ENCODE measurements at regions not wholly inside any gene's neighbourhood (a gene's known extent, or its start where the extent isn't known, plus 50 kb on each side); places are given as distances from the start of the nearest gene placed in this dataset.

DNA sequence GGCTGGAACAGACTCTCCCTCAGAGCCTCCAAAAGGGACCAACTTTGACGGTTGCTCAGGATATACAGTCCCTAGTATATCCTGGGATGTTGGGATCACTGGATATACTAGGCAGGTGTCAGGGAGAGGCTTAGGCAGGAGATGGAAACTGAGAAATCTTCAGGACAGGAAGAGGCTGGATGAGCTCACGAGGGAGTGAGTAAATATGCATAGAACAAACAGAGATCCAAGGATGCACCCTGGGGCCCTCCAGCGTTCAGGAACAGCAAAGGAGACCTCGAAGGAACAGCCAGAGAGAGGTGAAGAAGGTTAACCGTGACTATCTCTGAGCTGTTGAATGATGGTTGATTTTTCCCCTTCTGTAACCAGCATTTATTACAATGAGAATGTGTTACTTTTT, 191.3 kb downstream of the BMP7 start:
- Mint-ChIP-seq H3K27me3 (peaks cover 24% of the 10 kb centered on the region), H3K27ac (no peak overlapping the region), H3K4me3 (no peak overlapping the region), H3K9me3 (peaks cover 29% of the 10 kb centered on the region), H3K36me3 (ENCODE audit: low read depth) (no peaks in the 10 kb centered on the region), H3K4me1 (peaks cover 1% of the 10 kb centered on the region)
- ATAC-seq (no peak), DNase-seq (no peak)

DNA sequence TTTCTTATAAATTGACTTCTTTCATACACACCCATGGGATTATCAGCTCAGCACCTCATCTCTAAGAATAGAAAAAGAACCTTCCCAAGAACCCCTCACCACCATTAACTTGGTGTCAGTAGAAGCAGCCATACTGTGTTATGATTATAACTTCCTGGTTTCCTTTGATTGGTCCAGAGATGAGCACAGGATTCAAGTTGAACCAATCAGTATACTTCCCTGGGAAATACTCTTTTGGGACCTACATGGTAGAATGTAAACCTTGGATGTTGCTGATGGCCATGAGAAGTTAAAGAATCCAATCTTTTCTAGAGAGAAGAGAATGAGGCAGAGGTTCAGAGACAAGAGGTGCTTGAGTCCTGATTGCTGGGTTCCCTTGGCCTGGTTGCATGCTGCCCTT, 190.8 kb downstream of the BMP7 start:
- H3K4me1 Mint-ChIP-seq, result peaks cover 1% of the 10 kb centered on the region
- no peak for DNase-seq
- no peak overlapping the region for H3K27ac Mint-ChIP-seq
- H3K36me3 Mint-ChIP-seq (ENCODE audit: low read depth), result no peaks in the 10 kb centered on the region
- peaks cover 29% of the 10 kb centered on the region for H3K9me3 Mint-ChIP-seq
- ATAC-seq, result no peak
- peaks cover 24% of the 10 kb centered on the region for H3K27me3 Mint-ChIP-seq
- H3K4me3 Mint-ChIP-seq, result no peak overlapping the region

DNA sequence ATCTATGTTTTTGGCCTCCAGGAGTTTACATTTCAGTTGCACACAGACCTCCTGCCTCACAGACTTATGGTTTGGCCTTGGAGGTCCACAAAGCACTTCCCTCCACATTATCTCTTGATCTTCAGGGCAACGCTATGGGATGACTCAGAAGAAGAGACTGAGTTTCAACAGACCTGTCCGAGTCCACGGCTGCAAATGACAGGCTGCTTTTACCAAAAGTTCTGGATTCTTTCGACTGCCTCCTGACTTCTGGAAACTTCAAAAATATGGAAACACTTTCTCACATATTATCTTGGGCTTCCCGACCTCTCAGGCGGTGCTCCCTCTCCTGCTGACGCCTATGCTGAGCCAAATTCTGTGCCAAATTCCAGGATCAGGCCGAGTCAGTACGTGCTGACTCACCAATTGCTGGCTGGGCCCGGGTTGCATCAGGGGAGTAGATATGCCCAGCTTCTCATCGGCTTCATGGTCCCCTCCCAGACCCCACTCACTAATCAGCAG, 190.2 kb downstream of the BMP7 start:
- H3K27me3 Mint-ChIP-seq, result peaks cover 19% of the 10 kb centered on the region
- H3K4me3 Mint-ChIP-seq, result no peak overlapping the region
- H3K36me3 Mint-ChIP-seq (ENCODE audit: low read depth), result no peaks in the 10 kb centered on the region
- no peak for ATAC-seq
- no peak for DNase-seq
- H3K27ac Mint-ChIP-seq, result no peak overlapping the region
- H3K9me3 Mint-ChIP-seq, result peaks cover 29% of the 10 kb centered on the region
- peaks cover 1% of the 10 kb centered on the region for H3K4me1 Mint-ChIP-seq

DNA sequence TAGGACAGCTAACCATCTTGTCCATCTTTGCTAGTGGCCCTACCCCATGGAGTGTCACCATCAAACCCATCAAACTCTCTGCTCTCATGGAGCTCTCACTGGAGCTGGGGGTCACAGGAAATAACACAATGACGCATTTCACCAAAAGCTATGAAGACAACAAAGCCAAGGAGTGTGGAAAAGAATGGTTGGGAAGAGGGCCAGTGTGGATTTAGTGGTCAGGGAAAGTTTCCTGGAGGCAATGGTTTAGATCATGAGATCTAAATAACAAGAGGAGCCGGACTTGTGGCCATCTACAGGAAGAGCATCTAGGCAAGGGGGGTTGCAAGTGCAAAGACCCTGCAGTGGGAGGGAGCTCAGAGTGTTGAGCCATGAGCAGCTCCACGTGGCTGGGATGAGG, 189.5 kb downstream of the BMP7 start:
- no peak for DNase-seq
- no peaks in the 10 kb centered on the region for H3K36me3 Mint-ChIP-seq (ENCODE audit: low read depth)
- H3K9me3 Mint-ChIP-seq, result peaks cover 29% of the 10 kb centered on the region
- peaks cover 12% of the 10 kb centered on the region for H3K27me3 Mint-ChIP-seq
- ATAC-seq, result no peak
- H3K27ac Mint-ChIP-seq, result no peak overlapping the region
- H3K4me3 Mint-ChIP-seq, result no peak overlapping the region
- no peaks in the 10 kb centered on the region for H3K4me1 Mint-ChIP-seq

DNA sequence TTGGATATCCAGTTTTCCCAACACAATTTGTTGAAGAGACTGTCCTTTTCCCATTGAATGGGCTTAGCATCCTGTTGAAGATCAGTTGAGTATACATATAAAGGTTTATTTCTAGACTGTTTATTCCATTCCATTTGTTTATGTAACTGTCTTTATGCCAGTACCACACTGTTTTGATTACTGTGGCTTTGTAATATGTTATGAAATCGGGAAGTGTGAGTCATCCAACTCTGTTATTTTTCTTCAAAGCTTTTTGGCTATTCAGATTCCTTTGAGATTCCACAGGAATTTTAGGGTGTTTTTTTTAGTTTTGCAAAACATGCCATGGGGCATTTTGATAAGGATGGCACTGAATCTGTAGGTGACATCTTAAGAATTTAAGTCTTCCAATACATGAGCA, 188.3 kb downstream of the BMP7 start:
- Mint-ChIP-seq H3K27me3 (peaks cover 2% of the 10 kb centered on the region), H3K4me3 (no peak overlapping the region), H3K9me3 (peaks cover 29% of the 10 kb centered on the region), H3K36me3 (ENCODE audit: low read depth) (no peaks in the 10 kb centered on the region), H3K4me1 (no peaks in the 10 kb centered on the region), H3K27ac (no peak overlapping the region)
- no peak for ATAC-seq
- DNase-seq, result no peak

DNA sequence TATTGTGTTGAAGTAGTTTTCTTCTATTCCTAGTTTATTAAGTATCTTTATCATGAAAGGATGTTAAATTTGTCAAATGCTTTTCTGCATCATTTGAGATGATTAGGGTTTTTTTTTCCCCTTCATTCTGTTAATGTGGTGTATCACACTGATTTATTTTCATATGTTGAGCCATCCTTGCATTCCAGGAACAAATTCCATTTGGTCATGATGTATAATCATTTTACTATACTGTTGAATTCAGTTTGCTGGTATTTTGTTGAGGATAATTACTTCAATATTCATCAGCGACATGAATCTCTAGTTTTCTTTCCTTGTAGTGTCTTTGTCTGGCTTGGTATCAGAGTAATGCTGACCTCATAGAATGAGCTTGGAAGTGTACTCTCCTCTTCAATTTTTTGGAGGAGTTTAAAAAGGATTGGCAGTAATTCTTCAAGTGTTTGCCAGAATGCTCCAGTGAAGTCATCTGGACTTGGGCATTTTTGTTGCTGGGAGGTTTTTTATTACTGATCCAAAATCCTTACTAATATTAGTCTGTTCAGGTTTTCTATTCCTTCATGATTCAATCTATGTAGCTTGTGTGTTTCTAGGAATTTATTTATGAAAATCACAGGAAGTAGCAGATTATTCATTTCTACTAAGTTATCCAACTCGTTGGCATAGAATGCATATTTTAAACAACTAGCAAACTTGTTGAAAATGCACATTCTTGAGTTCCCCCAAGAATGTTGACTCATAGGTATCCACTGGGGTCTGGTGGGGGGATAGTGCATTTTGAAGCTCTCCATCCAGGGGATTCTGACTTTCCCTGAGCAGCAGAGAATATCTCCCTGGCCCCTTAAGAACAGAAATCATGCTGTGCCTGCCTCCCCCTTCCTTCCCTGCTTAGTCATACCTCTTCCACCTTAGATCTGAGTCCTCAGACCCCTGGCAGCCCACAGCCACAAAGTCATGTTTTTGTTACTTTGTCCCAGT, 187.1 kb downstream of the BMP7 start:
- no peak for ATAC-seq
- no peaks in the 10 kb centered on the region for H3K36me3 Mint-ChIP-seq (ENCODE audit: low read depth)
- no peaks in the 10 kb centered on the region for H3K4me1 Mint-ChIP-seq
- peaks cover 29% of the 10 kb centered on the region for H3K9me3 Mint-ChIP-seq
- H3K4me3 Mint-ChIP-seq, result no peak overlapping the region
- H3K27me3 Mint-ChIP-seq, result peaks cover 2% of the 10 kb centered on the region
- DNase-seq, result no peak
- H3K27ac Mint-ChIP-seq, result no peak overlapping the region

DNA sequence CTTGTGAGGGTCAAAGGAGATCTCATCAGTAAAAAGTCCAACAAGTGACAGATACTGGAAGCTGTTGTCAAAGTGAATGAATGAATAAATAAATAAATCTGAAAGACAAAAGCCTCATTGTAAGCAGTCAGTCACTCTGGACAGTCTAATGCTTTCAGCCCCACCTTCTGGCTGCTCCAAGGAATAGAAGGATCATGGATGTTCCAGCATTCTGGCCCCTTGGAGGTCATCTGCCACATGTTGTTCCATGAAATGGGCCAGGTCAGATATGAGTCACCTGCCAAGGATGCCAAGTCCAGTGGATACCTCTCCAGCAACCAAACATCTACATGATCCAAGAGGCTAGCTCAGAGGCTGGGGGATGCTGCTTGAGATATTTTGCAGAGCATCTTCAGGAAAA, 185.6 kb downstream of the BMP7 start:
- Mint-ChIP-seq H3K36me3 (ENCODE audit: low read depth) (no peaks in the 10 kb centered on the region), H3K9me3 (peaks cover 29% of the 10 kb centered on the region), H3K4me3 (no peak overlapping the region), H3K4me1 (no peaks in the 10 kb centered on the region), H3K27ac (no peak overlapping the region), H3K27me3 (peaks cover 2% of the 10 kb centered on the region)
- ATAC-seq (no peak), DNase-seq (no peak)

DNA sequence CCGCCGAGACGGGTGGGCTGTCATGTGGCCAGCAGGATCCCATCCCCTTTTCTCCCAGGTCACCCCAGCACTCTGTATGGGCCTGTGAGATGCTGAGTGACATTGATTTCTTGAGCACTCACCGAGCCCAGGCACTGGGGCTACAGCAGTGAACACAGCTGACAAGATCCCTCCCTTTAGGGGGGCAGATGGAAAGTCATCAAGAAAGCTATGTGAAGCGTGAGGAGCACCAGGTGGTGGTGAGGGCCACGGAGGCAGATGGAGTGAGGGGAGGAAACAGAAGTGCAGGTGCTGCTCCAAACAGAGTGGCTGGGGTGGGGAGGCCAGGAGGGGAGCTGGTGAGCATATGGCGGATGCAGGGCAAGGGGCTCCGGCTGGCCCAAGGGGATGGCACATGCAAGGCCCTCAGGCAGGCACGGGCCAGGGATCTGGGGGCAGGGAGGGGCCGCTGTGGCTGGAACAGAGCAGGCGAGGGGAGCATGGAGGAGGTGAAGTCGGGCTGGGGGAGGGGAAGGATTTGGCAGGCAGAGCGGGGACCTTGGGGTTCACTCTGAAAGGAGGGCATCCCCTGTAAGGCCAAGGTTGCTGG, 184.0 kb downstream of the BMP7 start:
- Mint-ChIP-seq H3K4me3 (no peak overlapping the region), H3K9me3 (peaks cover 24% of the 10 kb centered on the region), H3K27me3 (peaks cover 5% of the 10 kb centered on the region), H3K4me1 (no peaks in the 10 kb centered on the region), H3K36me3 (ENCODE audit: low read depth) (no peaks in the 10 kb centered on the region), H3K27ac (no peak overlapping the region)
- ATAC-seq (no peak), DNase-seq (no peak)

DNA sequence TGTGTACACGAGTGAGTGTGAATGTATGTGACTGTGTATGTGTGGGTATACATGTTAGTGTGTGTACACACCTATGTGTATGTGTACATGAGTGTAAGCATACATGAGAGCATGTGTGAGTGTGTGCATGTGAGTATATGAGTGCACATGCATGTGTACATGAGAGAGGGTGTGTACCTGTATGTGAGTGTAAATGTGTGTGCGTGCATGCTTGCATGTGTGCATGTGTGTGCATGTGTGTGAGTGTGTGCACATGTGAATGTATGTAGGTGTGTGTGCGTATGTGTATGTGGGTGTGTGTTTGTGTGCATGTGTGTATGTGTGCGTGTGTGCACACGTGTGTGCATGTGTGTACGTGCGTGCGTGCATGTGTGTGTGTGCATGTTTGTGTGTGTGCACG, 183.4 kb downstream of the BMP7 start:
- Mint-ChIP-seq H3K36me3 (ENCODE audit: low read depth) (no peaks in the 10 kb centered on the region), H3K4me3 (no peak overlapping the region), H3K27ac (no peak overlapping the region), H3K4me1 (no peaks in the 10 kb centered on the region), H3K9me3 (peaks cover 18% of the 10 kb centered on the region), H3K27me3 (peaks cover 7% of the 10 kb centered on the region)
- ATAC-seq, result no peak
- no peak for DNase-seq

DNA sequence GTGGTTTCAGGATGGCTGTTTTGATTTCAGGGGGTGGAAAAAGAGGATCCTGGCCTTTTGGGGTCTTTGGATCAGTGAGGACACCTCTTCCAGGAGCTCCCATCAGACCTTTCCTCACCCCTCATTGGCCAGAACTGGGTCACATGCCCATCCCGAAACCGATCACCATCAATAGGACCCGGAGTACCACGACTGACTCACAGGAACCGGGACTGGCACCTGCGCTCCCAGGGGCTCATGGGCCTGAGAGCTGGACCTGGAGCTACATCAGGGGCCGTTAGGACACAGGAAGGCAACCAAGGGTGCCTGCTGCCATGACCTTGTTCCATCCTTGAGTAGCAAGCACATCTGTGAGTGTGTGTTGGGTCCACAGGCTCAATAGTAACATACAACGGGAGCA, 180.4 kb downstream of the BMP7 start:
- DNase-seq, result no peak

DNA sequence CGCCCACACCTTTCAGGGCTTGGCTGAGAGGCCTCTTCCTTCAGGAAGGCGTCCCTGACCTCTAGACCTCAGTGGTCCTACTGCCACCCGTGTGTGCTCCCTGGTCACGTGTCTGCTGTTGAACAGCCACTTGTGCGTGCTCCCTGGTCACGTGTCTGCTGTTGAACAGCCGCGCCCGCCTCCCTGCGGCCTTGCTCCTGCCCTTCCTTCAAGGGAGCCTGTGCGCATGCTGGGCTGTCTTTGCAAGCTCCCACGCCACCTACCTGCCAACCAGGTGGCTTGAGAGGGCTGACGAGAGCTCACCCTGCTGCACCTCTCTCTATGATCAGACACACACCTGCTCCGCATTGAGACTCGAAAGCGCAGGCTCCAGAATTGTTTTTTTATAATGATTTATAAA, 179.3 kb downstream of the BMP7 start:
- no peak for DNase-seq
- Mint-ChIP-seq H3K9me3 (peaks cover 5% of the 10 kb centered on the region), H3K27me3 (peaks cover 10% of the 10 kb centered on the region), H3K4me1 (peaks cover 11% of the 10 kb centered on the region), H3K27ac (no peak overlapping the region), H3K4me3 (no peak overlapping the region), H3K36me3 (ENCODE audit: low read depth) (peaks cover 5% of the 10 kb centered on the region)
- ATAC-seq, result no peak

More for the DNA sequence above, 180.4 kb downstream of the BMP7 start:
- Mint-ChIP-seq H3K27ac (no peak overlapping the region), H3K4me1 (peaks cover 6% of the 10 kb centered on the region), H3K27me3 (peaks cover 5% of the 10 kb centered on the region), H3K36me3 (ENCODE audit: low read depth) (peaks cover 2% of the 10 kb centered on the region), H3K4me3 (no peak overlapping the region), H3K9me3 (peaks cover under 1% of the 10 kb centered on the region)
- no peak for ATAC-seq

DNA sequence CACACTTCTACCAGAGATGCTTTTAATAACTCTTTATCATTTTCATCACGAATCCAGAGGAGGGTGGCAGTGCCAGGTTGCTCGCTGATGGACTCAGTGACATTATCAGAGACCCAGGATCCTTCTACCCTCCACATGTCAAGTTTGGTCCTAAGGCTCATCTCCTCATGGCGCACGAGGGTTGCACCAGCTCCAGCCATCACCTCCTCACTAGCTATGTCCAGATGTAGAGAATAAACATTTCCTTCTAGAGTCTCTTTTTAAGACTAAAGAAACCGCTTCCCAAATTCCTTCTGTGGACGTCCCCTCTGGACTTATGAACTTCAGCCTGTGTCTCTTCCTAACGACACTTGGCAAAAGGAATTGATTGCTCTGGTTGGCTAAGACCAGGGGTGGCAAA, 178.7 kb downstream of the BMP7 start:
- ATAC-seq (no peak), DNase-seq (no peak)
- Mint-ChIP-seq H3K4me1 (peaks cover 15% of the 10 kb centered on the region), H3K9me3 (peaks cover 5% of the 10 kb centered on the region), H3K4me3 (no peak overlapping the region), H3K27ac (no peak overlapping the region), H3K36me3 (ENCODE audit: low read depth) (peaks cover 5% of the 10 kb centered on the region), H3K27me3 (peaks cover 13% of the 10 kb centered on the region)

DNA sequence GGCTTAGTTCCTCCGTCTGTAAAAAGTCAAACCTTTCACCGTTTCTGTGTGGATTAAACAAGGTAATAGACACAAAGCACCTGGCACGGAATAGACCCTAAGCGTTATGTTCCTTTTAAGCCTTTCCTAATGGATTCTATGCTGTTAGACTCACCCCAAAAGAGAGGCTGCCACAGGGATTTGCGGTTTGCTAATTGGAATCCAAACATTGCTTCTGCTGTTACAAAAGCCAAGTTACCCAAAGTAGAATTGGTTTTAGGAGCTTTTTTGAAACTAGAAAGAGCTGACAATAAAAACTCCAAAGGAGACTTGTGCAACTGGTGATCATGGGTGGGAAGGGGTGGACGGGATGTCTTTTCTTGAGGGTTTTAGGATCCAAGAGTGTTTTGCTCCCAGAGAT, 178.0 kb downstream of the BMP7 start:
- DNase-seq (no peak), ATAC-seq (no peak)
- Mint-ChIP-seq H3K36me3 (ENCODE audit: low read depth) (peaks cover 5% of the 10 kb centered on the region), H3K9me3 (peaks cover 5% of the 10 kb centered on the region), H3K4me3 (no peak overlapping the region), H3K27me3 (peaks cover 13% of the 10 kb centered on the region), H3K4me1 (peaks cover 15% of the 10 kb centered on the region), H3K27ac (no peak overlapping the region)

DNA sequence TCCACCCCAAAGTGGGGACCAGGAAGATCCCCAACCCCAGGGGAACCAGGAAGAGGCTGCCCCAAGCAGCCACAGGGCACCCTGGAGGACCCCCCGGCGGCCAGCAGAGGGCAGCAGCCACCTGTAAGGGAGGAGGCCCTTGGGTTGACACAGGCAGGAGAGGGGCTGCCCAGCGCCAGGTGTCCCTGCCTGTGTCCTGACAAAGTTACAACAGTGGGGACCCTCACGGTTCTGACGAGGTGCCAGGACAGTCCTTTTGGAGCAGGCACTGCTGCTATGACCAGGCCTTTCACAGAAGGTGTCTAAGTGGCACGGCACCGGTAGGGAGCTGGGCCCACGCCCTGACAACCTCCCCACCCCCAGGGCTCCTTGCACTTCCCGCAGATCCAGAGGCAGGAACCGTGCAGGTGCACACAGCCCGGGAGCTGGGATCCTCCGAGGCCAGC, 176.7 kb downstream of the BMP7 start:
- Mint-ChIP-seq H3K4me1 (peaks cover 15% of the 10 kb centered on the region), H3K27me3 (peaks cover 13% of the 10 kb centered on the region), H3K4me3 (no peak overlapping the region), H3K9me3 (peaks cover 5% of the 10 kb centered on the region), H3K27ac (peak overlapping the region; percentile 55), H3K36me3 (ENCODE audit: low read depth) (peaks cover 5% of the 10 kb centered on the region)
- ATAC-seq (peak; percentile 73), DNase-seq (peak; percentile 77)

Data from activated naive CD8-positive, alpha-beta T cell treated with anti-CD3 and anti-CD28 coated beads, Interleukin-2, amount 50 U/mL, for 24 hours (primary cell).